ENCODE measurements at regions not wholly inside any gene's neighbourhood (a gene's known extent, or its start where the extent isn't known, plus 50 kb on each side); places are given as distances from the start of the nearest gene placed in this dataset.

DNA sequence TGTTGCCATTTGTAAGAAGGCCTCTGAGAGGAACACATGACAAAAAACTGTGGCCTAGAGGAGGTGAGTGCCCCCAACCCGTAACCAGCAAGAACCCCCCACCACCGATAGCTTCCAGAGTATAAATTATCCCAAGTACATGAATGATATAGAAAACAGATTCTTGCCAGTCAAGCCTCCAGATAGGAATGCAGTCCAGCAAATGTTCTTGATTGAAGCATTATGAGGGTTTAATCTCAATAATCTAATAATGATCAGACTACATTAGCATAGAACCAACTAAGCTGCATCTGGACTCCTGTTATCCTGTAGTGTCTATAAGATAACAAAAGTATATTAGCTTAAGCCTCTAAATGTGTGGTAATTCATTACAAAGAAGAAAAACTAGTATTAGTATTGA lies 908.9 kb upstream of the ATXN8OS start (continued):
- TF ChIP-seq TAF1 (conservative IDR thresholded peaks at IDR 0.05), result no peak

GRCh38 chr13:69194130-69194529 lies 913.5 kb upstream of the ATXN8OS start:
- Histone ChIP-seq H3K27ac (ENCODE audit: low read depth in 1 of 2, low read length in 2 of 2) (no peak overlapping the region), H3K36me3 (ENCODE audit: control insufficient read depth in 4 of 4, insufficient read depth in 3 of 4, low read depth in 1 of 4, low read length in 3 of 4) (no peaks in the 10 kb centered on the region), H3K27me3 (ENCODE audit: control insufficient read depth in 4 of 4, insufficient read depth in 4 of 4, low read length in 3 of 4) (no peaks in the 10 kb centered on the region), H3K9ac (ENCODE audit: low read depth in 1 of 2, low read length in 2 of 2) (no peak overlapping the region), H3K4me3 (ENCODE audit: low read depth in 1 of 3, low read length in 3 of 3) (no peak overlapping the region), H3K4me1 (ENCODE audit: control insufficient read depth in 4 of 4, insufficient read depth in 4 of 4, low read length in 3 of 4) (no peaks in the 10 kb centered on the region), H3K9me3 (ENCODE audit: control insufficient read depth in 4 of 4, low read length in 3 of 4) (no peaks in the 10 kb centered on the region)
- WGBS, result 59% methylated on average over 1 of the region's 1 CpG
- DNase-seq (ENCODE audit: low spot score), result no peak
- TF ChIP-seq MAX (IDR thresholded peaks at IDR 0.05), result no peak
- no peak for TF ChIP-seq JUND (IDR thresholded peaks at IDR 0.05)
- TF ChIP-seq YY1 (IDR thresholded peaks at IDR 0.05), result no peak
- no peak for TF ChIP-seq SP1 (IDR thresholded peaks at IDR 0.05)
- TF ChIP-seq, protein P1, sequence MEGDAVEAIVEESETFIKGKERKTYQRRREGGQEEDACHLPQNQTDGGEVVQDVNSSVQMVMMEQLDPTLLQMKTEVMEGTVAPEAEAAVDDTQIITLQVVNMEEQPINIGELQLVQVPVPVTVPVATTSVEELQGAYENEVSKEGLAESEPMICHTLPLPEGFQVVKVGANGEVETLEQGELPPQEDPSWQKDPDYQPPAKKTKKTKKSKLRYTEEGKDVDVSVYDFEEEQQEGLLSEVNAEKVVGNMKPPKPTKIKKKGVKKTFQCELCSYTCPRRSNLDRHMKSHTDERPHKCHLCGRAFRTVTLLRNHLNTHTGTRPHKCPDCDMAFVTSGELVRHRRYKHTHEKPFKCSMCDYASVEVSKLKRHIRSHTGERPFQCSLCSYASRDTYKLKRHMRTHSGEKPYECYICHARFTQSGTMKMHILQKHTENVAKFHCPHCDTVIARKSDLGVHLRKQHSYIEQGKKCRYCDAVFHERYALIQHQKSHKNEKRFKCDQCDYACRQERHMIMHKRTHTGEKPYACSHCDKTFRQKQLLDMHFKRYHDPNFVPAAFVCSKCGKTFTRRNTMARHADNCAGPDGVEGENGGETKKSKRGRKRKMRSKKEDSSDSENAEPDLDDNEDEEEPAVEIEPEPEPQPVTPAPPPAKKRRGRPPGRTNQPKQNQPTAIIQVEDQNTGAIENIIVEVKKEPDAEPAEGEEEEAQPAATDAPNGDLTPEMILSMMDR (IDR thresholded peaks at IDR 0.05; ENCODE audit: low read depth, low read length, missing input control), result no peak
- no peak for TF ChIP-seq FOXA2 (IDR thresholded peaks at IDR 0.05)
- TF ChIP-seq HNF4G (IDR thresholded peaks at IDR 0.05), result no peak
- TF ChIP-seq RAD21 (IDR thresholded peaks at IDR 0.05), result no peak
- TF ChIP-seq GABPA (IDR thresholded peaks at IDR 0.05 in 1 of 2, conservative IDR thresholded peaks at IDR 0.05 in 1 of 2), result no peak

DNA sequence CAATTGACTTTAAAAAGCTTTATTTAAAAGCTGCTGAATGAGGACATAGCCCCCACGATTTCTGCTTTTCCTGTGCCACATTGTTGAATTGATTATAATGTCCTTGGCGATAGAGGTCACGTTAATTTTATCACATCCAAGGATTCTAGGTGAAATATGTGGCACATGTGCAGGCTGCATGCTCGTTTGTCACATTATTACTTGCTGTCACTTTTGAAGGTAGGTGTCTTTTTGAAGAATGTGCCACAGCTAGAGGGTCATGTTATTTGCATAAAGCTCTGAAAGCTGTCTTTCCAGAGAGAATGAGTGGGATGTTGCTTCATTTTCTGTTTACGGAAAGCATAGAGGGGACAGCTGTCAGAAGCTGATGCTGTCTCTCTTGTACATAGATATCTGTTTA lies 927.6 kb upstream of the ATXN8OS start:
- no peak overlapping the region for H3K27ac ChIP-seq (ENCODE audit: low read depth in 1 of 2, low read length in 2 of 2)
- no peak overlapping the region for H3K9ac ChIP-seq (ENCODE audit: low read depth in 1 of 2, low read length in 2 of 2)
- H3K4me3 ChIP-seq (ENCODE audit: low read depth in 1 of 3, low read length in 3 of 3), result no peak overlapping the region
- H3K4me1 ChIP-seq (ENCODE audit: control insufficient read depth in 4 of 4, insufficient read depth in 4 of 4, low read length in 3 of 4), result no peaks in the 10 kb centered on the region
- no peaks in the 10 kb centered on the region for H3K36me3 ChIP-seq (ENCODE audit: control insufficient read depth in 4 of 4, insufficient read depth in 3 of 4, low read depth in 1 of 4, low read length in 3 of 4)
- 59% methylated on average over 5 of the region's 5 CpGs for WGBS
- H3K27me3 ChIP-seq (ENCODE audit: control insufficient read depth in 4 of 4, insufficient read depth in 4 of 4, low read length in 3 of 4), result peaks cover 0 to under 1% (median 0%) of the 10 kb centered on the region in 4 donors
- TF ChIP-seq, protein P2, sequence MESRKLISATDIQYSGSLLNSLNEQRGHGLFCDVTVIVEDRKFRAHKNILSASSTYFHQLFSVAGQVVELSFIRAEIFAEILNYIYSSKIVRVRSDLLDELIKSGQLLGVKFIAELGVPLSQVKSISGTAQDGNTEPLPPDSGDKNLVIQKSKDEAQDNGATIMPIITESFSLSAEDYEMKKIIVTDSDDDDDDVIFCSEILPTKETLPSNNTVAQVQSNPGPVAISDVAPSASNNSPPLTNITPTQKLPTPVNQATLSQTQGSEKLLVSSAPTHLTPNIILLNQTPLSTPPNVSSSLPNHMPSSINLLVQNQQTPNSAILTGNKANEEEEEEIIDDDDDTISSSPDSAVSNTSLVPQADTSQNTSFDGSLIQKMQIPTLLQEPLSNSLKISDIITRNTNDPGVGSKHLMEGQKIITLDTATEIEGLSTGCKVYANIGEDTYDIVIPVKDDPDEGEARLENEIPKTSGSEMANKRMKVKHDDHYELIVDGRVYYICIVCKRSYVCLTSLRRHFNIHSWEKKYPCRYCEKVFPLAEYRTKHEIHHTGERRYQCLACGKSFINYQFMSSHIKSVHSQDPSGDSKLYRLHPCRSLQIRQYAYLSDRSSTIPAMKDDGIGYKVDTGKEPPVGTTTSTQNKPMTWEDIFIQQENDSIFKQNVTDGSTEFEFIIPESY (IDR thresholded peaks at IDR 0.05), result no peak
- TF ChIP-seq SP1 (IDR thresholded peaks at IDR 0.05) (no peak), HNF4G (IDR thresholded peaks at IDR 0.05) (no peak), FOXA1 (IDR thresholded peaks at IDR 0.05) (no peak), HNF4A (conservative IDR thresholded peaks at IDR 0.05) (no peak), FOXA2 (IDR thresholded peaks at IDR 0.05) (no peak), EGR1 (IDR thresholded peaks at IDR 0.05; ENCODE audit: low read depth in 2 of 2) (no peak), YY1 (IDR thresholded peaks at IDR 0.05) (no peak), TAF1 (conservative IDR thresholded peaks at IDR 0.05) (no peak), RAD21 (IDR thresholded peaks at IDR 0.05) (no peak), MAX (IDR thresholded peaks at IDR 0.05) (no peak), JUND (IDR thresholded peaks at IDR 0.05) (no peak)
- TF ChIP-seq, protein P1 (IDR thresholded peaks at IDR 0.05; ENCODE audit: low read depth, low read length, missing input control), result no peak
- H3K9me3 ChIP-seq (ENCODE audit: control insufficient read depth in 4 of 4, low read length in 3 of 4), result no peaks in the 10 kb centered on the region
- DNase-seq (ENCODE audit: low spot score), result no peak
